Stimulated activated CD4-positive, alpha-beta T cell treated with anti-CD3 and anti-CD28 coated beads, Interleukin-15, amount 100 ng/mL, for 1 hour (primary cell): ENCODE measurements at regions not wholly inside any gene's neighbourhood (a gene's known extent, or its start where the extent isn't known, plus 50 kb on each side); places are given as distances from the start of the nearest gene placed in this dataset.

Experiments
- DNase-seq, 2 donors: peaks; one replicate each; pipeline ENCODE4 v3.0.0-alpha.2; 2020; ENCODE audit warnings: low read depth in 1 of 2, low spot score in 1 of 2

- no peak for DNase-seq
These were observed 448.4 kb downstream of the MTRR start for GRCh38 chr5:8317335-8317734.

- no peak for DNase-seq
These were observed 451.3 kb downstream of the MTRR start for GRCh38 chr5:8320244-8320643.

DNA sequence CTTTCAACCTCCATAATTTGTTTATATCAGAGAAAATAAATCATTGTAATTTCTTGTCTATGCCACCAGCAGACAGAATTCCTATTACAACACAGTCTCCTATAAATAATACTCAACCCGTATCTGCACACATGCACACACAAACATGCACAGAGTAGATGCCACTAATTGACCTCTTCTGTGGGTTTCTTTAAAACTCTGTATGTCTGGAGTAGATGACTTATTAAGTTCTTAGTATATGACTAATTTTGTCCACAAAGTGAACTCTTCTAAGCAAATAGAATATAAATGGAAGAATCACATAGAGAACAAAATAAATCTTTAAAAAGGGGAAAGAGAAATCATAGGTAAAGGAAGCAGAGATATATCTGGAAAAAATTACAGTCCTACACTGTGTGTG lies 452.3 kb downstream of the MTRR start:
- DNase-seq: no peak

GRCh38 chr5:8322484-8322883 lies 453.5 kb downstream of the MTRR start:
- no peak for DNase-seq

GRCh38 chr5:8327016-8327415 lies 458.1 kb downstream of the MTRR start:
- no peak for DNase-seq

DNA sequence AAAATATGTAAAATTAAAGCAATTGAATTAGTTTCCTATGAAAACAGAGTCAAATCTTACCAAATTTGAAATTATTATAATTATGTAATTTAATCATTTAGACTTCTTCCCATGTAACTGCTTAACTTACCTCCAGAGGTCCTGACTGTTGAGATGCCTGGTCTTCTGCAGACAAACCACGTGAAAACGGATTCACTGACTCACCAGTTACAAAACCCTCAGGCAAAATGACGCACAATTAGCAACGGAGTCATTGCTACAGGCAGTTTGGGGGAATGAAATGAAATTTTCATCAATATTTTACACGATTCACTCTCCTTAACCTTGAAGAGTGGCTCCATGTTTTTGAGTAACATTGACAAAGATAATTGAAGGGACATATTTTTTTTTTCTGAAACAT lies 460.8 kb downstream of the MTRR start:
- no peak for DNase-seq

GRCh38 chr5:8332666-8333445 lies 463.9 kb downstream of the MTRR start:
- DNase-seq: no peak

- no peak for DNase-seq
These were observed 464.5 kb downstream of the MTRR start for GRCh38 chr5:8333485-8333884.

- DNase-seq: no peak
These were observed 465.0 kb downstream of the MTRR start for GRCh38 chr5:8333977-8334376.

DNA sequence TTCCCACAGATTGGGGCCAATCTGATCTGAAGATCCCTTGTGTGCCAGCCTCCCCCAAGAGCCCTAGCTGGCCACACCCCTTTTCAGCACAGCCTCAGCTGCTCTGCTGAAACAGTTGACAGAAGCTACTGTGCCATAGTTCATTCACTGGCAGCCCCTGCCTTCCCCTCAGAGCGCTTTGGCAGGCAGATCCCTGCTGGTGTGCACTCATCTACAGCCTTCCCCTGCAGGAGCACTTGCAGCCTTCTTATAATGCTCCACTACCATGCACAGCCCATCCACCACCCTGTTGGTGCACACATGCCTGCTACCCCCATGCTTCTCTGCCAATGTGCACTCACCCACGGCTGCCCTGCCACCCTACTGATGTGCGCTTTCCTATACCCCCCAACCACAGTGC lies 471.3 kb downstream of the MTRR start:
- no peak for DNase-seq

DNA sequence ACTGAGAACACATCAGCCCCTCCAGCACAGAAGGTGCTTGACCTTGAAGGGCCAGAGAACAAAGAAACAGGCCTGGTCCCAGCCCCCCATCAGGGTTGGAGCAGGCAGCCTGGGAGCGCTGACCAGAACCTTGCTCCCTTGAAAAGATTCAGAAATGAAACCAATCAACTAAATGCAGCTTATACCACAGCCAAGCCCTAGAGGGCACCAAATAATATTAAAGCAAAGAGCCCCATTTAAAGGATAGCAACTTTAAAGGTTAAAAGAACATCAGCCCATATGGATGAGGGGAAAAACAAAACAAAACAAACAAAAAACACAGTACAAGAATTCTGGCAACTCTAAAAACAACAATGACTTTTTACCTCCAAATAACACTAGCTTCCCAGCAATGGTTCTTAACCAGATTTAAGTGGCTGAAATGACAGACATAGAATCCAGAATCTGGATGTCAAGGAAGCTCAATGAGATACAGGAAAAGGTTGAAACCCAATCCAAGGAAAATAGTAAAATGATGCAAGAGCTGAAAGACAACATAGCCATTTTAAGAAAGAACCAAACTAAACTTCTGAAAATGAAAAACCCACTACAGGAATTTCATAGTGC lies 471.9 kb downstream of the MTRR start:
- no peak for DNase-seq

- no peak for DNase-seq
These were observed 472.5 kb downstream of the MTRR start for GRCh38 chr5:8341406-8341805.

- DNase-seq: no peak
These were observed 479.0 kb downstream of the MTRR start for GRCh38 chr5:8347984-8348383.

GRCh38 chr5:8349855-8350254 lies 480.9 kb downstream of the MTRR start:
- DNase-seq: no peak

GRCh38 chr5:8350644-8351339 lies 481.8 kb downstream of the MTRR start:
- no peak for DNase-seq

- no peak for DNase-seq
These were observed 487.0 kb downstream of the MTRR start for GRCh38 chr5:8355981-8356380.

DNA sequence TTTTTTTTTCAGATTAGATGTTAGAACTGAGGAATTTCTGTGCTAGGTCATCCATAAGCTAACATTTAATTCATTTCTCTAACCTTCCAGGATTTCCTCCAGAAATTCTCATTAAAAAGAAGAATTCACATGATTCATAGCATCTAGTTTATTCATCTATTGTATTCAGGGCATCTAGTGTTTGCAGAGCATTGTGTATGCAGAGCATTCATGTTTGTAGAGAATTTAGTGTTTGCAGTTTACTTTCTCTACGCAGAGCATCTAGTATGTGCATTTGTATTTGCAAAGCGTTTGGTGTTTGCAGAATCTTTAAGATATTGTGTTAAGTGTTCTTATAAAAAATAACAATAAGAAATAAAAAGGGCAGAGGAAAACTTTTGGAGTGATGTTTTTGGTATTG lies 491.1 kb downstream of the MTRR start:
- DNase-seq: no peak

- DNase-seq: no peak
These were observed 493.5 kb downstream of the MTRR start for GRCh38 chr5:8362495-8362894.

- DNase-seq: no peak
These were observed 494.2 kb downstream of the MTRR start for GRCh38 chr5:8363138-8363537.

DNA sequence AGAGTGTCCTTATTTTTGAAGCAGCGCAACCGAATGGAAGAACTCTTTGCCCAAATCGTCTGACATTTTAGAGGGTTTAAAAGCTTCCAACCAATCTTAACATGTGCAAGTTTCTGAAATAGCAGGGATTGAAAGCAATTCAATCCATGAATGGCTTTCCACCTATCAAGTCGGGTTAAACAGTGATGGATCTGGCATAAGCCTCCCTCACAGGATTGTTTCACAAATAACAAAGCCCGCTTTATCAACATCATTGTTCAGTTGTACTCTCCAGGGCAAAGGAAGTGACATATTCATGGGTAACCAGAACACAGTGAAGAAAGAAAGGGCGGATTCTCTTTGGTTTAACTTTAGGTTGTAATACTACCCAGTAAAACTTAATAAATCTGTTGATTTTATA lies 497.3 kb downstream of the MTRR start:
- DNase-seq: no peak

DNA sequence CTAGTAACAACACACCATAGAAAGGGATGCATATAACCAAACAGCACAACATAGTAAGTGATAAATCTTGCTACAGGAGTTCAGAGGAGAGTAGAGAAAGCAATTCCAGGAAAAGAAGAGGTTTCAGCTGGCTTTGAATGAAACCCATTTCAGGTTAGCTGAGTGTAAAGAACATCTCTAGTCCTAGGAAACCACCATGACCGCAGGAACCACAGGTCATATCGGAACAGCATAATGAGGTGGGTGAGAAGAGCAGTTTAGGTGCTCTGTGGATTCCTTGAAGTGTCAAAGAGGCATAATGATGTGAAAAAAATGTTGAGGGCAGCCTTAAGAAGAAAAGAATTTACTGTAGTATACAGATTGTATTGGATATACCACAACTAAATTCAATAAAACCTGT lies 507.5 kb downstream of the MTRR start:
- no peak for DNase-seq

DNA sequence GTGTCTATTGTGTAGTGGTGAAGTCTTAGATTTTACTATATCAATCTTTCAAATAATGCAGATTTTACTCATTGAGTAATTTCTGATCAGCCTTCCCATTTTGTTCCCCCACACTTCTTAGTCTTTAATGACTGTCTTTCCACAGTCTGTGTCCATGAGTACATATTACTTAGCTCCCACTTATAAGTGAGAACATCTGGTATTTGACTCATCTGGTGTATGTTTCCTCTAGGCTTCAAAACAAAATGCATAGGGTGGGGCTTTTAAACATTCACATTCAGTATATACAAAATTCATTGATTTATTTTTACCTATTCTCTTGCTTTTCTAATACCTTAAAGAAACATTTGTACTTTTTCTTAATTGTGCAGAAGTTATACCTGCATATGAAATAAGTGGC lies 513.0 kb downstream of the MTRR start:
- DNase-seq: no peak
